Loucy (cell line): ENCODE measurements at regions not wholly inside any gene's neighbourhood (a gene's known extent, or its start where the extent isn't known, plus 50 kb on each side); places are given as distances from the start of the nearest gene placed in this dataset.

Experiments
- EZH2phosphoT487 ChIP-seq: fragments of 200-600 bp; IDR thresholded peaks from 2 replicates; pipeline ENCODE4 v1.6.1; 2018; ENCODE audit warnings: antibody characterized with exemption, mild to moderate bottlenecking, moderate library complexity, borderline replicate concordance
- TF ChIP-seq, protein P1 (sequence below): fragments of 200-600 bp; sonication (generic); conservative IDR thresholded peaks from 2 replicates; pipeline ENCODE4 v1.5.1; 2014; ENCODE audit warnings: mild to moderate bottlenecking, antibody characterized with exemption, low read length

DNA sequence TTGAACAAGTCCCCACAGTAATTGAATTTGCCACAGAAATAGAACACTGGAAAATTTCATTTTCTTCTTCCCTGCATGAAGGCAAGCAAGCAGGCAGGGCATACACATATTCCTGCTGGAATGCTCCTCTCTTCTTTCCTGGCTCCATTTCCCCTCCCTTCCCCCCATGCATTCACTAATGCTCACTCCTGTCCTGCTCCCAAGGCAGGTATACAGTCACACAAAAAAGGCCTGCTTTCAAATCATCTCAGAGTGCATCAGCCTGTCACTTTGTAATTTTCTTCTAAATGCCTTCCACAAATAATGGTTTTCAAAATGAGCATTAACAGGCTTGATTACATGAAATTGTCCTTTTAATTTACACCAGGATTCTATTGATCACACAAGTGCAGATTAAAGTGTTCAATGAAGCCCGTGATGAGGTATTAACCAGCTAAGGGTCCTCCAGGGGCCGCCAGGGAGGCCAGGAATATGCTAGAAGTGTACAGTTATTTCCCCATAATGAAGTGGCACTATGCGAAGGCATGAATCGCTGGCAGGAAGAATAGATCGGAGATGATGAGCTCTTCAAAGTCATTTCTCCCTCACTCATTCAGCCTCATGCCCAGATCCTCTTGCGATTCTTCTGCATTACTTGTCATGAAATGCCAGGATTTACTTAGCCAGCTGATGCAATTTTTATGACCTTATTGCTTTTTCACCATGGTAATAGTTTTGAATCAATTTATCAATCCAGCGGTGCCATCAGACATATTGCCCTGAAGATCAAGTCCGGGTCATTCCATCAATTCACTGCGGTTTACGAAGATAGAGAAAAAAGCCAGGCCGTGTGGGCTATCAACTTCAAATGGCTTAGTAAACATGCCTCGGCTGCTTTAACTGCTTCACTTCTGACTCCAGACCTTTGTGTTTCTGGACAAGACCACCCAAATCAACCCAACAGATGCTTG is 243.5 kb downstream of the GPAT3 start:
- TF ChIP-seq, protein P1, sequence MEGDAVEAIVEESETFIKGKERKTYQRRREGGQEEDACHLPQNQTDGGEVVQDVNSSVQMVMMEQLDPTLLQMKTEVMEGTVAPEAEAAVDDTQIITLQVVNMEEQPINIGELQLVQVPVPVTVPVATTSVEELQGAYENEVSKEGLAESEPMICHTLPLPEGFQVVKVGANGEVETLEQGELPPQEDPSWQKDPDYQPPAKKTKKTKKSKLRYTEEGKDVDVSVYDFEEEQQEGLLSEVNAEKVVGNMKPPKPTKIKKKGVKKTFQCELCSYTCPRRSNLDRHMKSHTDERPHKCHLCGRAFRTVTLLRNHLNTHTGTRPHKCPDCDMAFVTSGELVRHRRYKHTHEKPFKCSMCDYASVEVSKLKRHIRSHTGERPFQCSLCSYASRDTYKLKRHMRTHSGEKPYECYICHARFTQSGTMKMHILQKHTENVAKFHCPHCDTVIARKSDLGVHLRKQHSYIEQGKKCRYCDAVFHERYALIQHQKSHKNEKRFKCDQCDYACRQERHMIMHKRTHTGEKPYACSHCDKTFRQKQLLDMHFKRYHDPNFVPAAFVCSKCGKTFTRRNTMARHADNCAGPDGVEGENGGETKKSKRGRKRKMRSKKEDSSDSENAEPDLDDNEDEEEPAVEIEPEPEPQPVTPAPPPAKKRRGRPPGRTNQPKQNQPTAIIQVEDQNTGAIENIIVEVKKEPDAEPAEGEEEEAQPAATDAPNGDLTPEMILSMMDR = no peak
- no peak for TF ChIP-seq EZH2phosphoT487
